CD4-positive, alpha-beta T cell treated with Interleukin-1 beta for 1 hour (primary cell): ENCODE measurements at regions not wholly inside any gene's neighbourhood (a gene's known extent, or its start where the extent isn't known, plus 50 kb on each side); places are given as distances from the start of the nearest gene placed in this dataset.

ENCODE experiments used
- DNase-seq, 2 donors: peaks; one replicate each; pipeline ENCODE4 v3.0.0-alpha.2; 2020 to 2022

DNA sequence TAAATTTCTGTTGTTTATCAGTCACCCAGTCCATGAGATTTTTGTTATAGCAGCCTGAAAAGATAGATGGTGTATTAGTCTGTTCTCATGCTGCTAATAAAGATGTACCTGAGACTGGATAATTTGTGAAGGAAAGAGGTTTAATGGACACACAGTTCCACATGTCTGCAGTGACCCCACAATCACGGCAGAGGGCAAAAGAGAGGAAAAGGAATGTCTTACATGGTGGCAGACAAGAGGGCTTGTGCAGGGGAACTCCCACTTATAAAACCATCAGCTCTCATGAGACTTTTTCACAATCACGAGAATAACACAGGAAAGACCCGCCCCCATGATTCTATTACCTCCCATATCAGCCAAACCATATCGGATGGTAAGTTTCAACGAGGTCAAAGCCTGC lies 309.2 kb downstream of the LIG4 start:
- no peak for DNase-seq

DNA sequence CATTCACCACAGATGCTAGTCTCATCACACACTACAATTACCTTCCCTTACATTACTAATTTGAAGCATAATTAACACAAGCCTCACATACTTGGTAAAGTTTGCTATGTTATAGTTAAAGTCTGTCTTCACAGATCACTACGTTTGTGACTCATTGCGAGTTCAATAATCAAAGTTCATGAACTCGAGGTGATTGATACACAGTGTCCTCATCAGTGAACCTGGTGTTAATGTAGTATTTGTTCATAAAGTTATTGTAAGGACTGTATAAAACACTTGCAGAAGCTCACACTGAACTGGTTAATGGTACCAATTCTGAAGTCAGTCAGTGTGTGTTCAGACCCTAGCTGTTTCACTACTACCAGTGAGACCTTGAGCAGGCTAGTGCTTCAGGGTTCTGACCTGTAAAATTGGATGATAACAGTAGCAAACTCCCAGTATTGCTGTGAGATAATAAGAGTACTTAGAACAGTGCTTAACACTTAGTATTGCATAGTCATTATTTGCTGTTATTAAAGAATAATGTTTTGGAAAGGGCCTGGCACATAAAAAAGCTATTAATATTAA lies 313.3 kb downstream of the LIG4 start:
- DNase-seq: no peak

DNA sequence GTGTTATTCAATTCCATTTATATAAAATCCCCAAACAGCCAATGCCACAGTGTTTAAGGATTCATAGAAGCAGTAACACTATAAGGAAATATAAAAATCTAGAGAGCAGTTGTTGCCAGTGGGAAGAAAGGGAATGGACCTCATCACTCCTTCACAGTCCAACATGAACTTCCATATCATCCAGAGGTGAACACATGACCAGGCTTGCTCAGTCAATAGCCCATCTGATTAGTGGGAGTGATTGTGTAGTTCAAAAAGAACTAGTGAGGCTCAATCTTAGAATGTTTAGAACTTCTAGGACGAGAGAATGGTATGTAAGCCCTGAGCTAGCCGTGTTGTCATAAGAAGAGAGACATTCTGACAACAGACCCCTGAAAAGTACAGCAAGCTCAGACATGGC lies 314.1 kb downstream of the LIG4 start:
- no peak for DNase-seq

DNA sequence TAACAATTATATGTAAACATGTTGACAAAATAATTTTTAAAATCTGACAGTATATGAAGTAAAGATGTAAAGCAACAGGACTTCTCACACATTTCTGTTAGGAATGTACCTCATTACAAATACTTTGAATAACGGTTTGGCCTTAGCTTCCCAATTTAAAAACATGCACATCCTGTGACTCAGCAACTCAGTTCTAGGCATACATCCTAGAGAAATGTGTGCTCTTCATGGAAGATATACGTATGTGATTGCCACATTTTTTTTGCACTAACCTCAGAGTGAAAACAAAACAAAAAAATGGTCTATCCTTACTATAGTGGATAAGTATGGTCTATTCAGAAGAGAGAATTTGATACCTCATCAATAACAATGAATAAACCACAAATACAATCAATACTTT lies 314.6 kb downstream of the LIG4 start:
- no peak for DNase-seq

- DNase-seq: no peak
These were observed 329.2 kb downstream of the LIG4 start for GRCh38 chr13:107886118-107886517.

GRCh38 chr13:107884564-107884963 lies 330.8 kb downstream of the LIG4 start:
- no peak for DNase-seq

DNA sequence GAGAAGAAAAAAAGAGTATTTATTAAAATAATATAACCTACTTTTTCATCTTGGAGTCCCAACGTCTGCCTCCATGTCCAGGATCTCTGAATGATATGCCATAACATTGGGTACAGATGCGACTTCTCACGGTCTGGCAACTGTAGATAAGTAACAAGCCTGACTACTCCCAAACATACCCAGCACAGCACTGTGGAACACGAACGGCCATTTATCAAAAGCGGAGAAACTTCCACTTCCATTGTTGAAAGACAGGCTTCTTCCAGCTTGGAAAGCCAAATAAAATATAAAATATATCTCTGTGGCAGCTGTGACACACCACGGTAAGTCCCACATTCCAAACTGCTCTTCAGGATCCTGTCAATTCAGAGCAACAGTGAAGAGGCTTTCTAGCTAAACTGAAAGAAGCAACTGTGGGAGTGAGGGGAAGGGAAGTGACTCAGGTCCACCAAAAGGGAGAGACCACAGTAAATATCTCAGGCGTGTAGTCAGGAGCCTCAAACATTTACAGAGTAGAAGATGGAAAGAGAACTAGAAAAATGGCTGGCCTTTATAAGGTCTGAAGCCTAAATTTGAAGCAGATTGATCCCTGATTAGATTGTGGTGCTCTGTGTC lies 331.7 kb downstream of the LIG4 start:
- no peak for DNase-seq

DNA sequence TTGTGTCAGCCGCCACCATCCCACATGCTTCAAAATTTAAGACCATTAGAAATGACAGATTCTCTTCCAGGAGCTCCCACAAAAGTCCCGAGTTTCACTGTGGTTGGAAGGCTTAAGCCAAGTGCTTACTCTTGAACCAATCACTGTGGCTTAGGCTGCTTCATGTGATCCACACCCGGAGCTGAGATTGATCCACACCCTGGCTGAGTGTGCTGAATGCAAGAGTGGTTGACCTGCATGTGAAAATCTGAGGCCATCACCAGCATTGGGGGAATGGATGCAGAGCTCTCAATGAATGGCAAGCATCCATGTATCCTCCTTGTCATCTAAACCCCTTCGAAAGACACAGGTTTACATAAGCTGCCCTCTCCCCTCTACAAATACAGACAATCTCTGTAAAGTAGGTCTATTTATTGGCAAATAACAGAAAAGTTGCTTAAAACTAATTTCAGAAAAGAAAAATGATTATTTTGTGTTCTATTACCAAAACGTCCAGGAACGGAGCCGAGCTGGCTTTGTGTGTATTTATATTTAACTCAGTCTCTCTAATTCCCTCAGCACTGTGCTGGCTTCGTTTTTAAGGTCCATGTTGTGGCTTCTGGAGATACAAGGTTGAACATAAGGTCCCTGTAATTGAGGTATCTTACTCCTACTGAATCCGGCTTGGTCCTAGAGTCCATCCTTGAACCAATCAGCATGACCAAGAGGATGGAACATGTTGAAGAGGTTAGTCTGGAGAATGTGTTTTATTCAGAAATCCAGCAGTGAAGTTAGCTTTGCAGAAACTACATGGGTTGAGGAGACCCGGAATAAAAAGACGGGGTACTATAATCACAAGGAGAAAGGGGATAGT lies 332.4 kb downstream of the LIG4 start:
- DNase-seq: no peak

GRCh38 chr13:107881362-107881761 lies 334.0 kb downstream of the LIG4 start:
- DNase-seq: no peak

DNA sequence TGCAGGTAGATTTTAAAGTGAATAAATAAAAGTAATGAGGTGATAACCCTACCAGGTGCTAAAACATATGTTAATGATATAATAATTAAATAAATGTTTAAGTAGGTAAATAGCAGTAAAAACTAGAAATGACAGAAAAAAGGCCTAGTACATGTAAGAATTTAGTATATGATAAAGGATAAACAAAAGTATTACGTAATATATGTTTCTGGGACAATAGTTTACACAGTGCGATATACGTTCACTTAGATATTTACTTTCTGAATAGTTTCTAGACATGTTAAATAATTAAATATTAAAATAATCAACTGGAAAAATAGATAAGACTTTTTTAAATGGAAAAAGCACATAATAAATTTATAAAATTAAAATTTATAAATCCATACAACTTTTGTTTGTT lies 340.9 kb downstream of the LIG4 start:
- no peak for DNase-seq

GRCh38 chr13:107873926-107874325 lies 341.4 kb downstream of the LIG4 start:
- DNase-seq: no peak

DNA sequence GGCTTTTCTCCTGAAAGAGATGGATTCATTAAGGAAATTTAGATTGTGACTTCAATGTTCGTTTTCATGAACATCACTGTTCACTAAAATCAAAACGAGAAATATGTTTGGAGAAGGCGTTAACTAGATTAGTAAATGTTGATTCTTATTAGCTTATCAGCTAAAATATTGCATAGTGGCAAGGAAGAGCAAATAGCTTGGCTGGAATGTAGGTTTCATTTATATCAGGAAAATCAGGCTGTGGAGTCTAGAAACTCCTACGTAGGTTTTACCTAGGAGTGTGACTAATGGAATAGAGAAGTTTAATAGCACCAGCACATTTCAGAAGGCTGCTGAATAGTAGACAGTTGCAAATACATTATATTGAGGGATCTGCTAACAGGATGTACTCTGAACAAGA lies 344.9 kb downstream of the LIG4 start:
- no peak for DNase-seq

DNA sequence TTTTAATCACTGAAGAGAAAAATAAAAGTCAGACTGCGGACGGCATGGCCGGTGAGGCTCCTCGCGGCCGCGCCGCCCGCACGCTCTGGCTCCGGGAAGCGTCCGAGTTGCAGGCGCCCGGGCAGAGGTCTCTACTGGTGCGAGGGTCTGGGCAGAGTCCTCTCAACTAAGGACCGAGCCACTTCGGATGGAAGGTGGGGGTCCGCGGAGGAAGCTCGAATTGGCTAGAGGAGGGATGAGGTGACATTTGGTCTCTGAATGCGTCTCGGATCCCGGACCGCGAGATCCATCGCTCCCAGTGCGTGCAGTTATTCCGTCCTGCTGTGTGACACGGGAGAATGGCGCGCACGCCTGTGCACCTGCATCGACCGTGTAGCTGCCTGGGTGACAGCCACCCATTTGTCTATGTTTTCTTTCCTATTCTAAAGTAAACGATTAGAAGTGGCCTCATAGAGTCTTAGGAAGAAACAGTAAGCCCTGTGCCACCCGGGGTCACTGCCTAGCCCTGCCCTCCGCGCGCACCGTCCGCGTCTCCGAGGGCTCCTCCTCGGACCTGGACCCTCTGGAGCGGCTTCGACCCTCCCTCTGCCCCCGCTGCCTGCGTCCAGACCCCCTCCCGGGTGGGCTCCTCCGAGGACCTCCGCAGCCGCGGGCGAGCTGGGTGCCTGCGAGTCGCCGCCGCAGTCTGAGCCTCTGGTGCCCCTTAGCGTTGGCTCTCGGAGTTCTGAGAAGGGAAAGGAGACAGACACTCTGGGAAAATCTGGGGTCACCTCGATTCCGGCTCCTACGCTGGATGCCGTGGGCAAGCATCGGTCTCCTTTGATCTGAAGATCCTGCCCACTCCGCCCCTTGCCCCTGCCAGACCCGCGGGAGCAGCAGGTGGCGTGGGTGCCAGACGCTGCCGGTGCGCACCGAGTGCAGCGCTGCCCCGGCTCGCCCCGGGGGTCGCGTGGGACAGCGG lies 347.4 kb downstream of the LIG4 start:
- no peak for DNase-seq

DNA sequence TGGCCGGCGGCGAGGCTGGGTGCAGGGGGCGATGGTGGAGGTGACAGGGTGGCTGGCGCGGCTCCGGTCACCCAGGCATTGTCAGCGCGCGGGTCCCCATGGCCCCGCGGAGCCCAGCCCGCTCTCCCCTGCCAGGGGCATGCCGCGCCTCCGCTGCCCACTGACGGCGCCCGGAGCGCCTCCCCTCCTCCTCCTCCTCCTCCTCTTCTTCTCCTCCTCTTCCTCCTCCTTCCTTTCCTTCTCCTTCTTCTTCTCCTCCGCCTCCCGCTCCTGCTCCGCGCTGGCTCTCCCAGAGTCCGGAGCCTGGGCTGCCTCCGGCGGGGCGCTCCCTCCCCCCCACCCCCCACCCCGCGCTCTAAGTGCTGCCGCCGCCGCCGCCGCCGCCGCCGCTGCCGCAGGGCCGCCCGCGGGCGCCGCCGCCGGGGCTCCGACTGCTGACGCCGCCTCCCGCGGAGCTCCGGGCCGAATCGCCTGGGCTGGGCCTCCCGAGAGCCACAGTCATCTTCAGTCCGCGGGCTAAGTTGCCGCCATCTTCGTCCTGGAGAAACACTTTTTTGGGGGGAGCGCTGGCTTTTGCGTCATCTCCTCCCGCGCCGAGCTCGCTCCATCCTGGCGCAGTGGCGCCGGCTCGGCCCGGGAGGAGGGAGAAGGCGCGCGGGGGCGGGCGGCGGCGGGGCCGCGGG lies 348.3 kb downstream of the LIG4 start:
- no peak for DNase-seq

- DNase-seq: no peak
These were observed 349.1 kb downstream of the LIG4 start for GRCh38 chr13:107866032-107866940.

DNA sequence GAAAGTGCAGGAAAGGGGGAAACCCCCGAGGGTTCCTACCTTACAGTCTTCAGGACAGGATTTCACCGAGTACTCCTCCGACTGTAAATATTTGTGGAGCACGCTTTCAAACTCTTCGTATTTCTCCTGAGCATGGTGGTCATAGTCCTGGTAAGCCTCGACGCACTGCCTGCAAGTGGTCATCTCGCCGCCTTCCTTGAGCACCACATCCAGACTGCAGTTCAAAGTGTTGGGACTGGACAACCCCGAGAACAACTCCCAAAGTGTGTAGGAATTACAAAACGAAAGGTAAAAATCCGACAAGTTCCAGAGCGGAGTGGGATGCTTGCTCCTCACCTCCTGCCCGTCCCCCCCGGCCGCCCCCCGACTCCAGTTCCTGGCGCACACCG lies 349.7 kb downstream of the LIG4 start:
- DNase-seq: no peak

GRCh38 chr13:107865318-107865575 lies 350.1 kb downstream of the LIG4 start:
- DNase-seq: no peak

DNA sequence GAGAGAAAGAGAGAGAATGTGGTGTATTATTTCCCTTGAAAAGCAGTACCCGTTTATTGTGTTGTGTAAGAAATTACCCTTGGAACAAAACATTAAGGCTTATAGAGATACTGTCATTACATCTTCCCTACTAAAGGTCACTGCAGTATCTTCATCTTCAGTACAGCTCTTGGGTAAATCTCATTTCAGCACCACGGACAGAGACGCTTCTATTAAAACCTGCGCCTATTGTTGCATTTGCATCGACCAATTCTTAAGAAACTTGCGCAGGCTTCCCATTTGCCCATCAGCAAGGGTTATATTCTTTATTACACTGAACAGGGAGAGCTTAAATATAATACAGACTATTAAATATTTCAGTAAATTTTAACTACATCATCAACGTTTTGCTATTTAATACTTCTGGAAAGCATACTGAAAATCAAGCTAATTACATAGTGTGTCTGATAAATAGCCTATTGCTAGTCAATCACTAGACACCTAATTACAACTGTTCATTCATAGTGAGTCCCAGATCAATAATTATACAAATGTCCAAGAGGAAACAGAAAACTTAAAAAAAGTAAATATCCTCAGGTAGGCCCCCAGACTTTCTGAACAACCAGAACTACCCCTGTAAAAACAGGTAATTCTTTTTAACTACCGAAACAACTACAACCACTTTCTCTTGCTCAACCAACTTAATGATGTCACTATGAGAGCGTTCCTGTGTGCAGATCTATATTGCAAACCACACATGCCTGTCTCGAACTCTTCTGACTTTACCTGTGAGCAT lies 350.6 kb downstream of the LIG4 start:
- DNase-seq: no peak

DNA sequence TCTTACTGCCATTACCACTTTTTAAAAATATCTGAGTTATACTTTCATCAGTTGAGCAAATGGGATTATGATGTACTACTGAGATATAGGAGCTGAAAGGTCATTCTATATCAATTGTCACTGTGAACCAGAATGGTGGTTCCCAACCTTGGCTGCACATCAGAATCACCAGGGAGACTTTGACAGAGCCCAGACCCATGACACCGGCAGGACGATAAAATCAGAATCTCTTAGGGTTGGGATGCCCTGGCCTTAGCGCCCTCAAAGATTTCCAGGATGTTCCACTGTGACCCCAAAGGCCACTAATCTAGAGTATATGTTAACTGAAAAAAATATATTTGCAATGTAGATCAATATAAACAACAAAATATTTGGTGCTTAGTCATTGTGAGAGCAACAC lies 355.1 kb downstream of the LIG4 start:
- DNase-seq: no peak

- no peak for DNase-seq
These were observed 360.5 kb downstream of the LIG4 start for GRCh38 chr13:107854880-107855279.

DNA sequence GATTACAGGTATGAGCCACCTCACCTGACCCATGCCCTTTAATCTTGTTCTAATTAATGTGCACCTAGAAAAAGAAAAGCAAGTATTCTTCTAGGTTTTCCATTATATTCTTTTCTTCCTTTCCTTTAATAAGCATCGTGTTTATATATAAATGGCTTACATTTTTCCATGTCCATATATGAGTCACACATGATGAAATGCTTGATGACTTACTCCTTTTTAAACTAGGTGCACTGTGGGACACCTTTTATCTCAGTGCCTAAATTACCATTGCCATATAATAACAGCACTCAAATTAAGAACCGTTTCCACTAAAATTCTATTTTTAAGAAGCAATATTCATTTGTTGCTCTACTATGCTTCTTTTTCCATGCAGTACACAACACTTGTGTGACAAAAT lies 363.3 kb downstream of the LIG4 start:
- no peak for DNase-seq
